Bronchial epithelial cell (primary cell): ENCODE measurements at regions not wholly inside any gene's neighbourhood (a gene's known extent, or its start where the extent isn't known, plus 50 kb on each side); places are given as distances from the start of the nearest gene placed in this dataset.
"Not testable (repeated sequence)": the region's sequence is repeated elsewhere in the genome, so short reads cannot be mapped to it uniquely, and the experiment has no call there.

ENCODE experiments used
- DNase-seq: peaks from one replicate; pipeline ENCODE4 v3.0.0-alpha.2; 2010; ENCODE audit warnings: low read depth
- FAIRE-seq: peaks from 2 replicates; lab custom pipeline; 2011; peaks lifted over from hg19 to GRCh38; lab: Jason Lieb, UNC
- H3K27me3 ChIP-seq: 2 replicates; pipeline ENCODE4 v1.5.1; 2011; ENCODE audit warnings: low read length; ENCODE audit not compliant: control insufficient read depth, insufficient read depth
- H3K36me3 ChIP-seq: 2 replicates; pipeline ENCODE4 v1.5.1; 2011; ENCODE audit warnings: low read length; ENCODE audit not compliant: control insufficient read depth, insufficient read depth
- H3K4me3 ChIP-seq: 2 replicates; pipeline ENCODE4 v1.5.1; 2011; ENCODE audit warnings: mild to moderate bottlenecking, low read depth, low read length, control low read depth
- CTCF ChIP-seq: IDR thresholded peaks from 2 replicates; pipeline ENCODE4 v1.5.1; 2011; ENCODE audit warnings: mild to moderate bottlenecking, moderate library complexity, low read length, control low read depth, inconsistent platforms; ENCODE audit not compliant: insufficient read depth, severe bottlenecking

GRCh38 chr11:90284171-90284570 is 61.3 kb upstream of the CHORDC1 start:
- no peak for TF ChIP-seq CTCF
- DNase-seq = no peak
- FAIRE-seq = no peak
- H3K36me3 ChIP-seq = no peaks in the 10 kb centered on the region
- no peaks in the 10 kb centered on the region for H3K27me3 ChIP-seq
- no peak overlapping the region for H3K4me3 ChIP-seq

- FAIRE-seq, H3K27me3 ChIP-seq, H3K4me3 ChIP-seq, DNase-seq, H3K36me3 ChIP-seq: not testable (repeated sequence)
Measured at GRCh38 chr11:90282551-90283071, 59.8 kb upstream of the CHORDC1 start.

GRCh38 chr11:90274362-90274761 is 51.5 kb upstream of the CHORDC1 start:
- Histone ChIP-seq H3K36me3 (no peaks in the 10 kb centered on the region), H3K4me3 (no peak overlapping the region), H3K27me3 (no peaks in the 10 kb centered on the region)
- DNase-seq (no peak), FAIRE-seq (no peak)
- no peak for TF ChIP-seq CTCF
